Ishikawa (cell line): ENCODE measurements at regions not wholly inside any gene's neighbourhood (a gene's known extent, or its start where the extent isn't known, plus 50 kb on each side); places are given as distances from the start of the nearest gene placed in this dataset.

Source experiments
- EGR1 ChIP-seq: IDR thresholded peaks from 2 replicates; pipeline ENCODE4 v1.6.1; 2012
- FOXM1 ChIP-seq: IDR thresholded peaks from 2 replicates; pipeline ENCODE4 v1.6.1; 2012; ENCODE audit warnings: low read depth, borderline replicate concordance
- NFIC ChIP-seq: IDR thresholded peaks from 2 replicates; pipeline ENCODE4 v1.6.1; 2012

- TF ChIP-seq EGR1 (no peak), FOXM1 (no peak), NFIC (no peak)
Measured at GRCh38 chr2:71936076-71937030, 211.3 kb downstream of the CYP26B1 start.
